WTC11 (cell line): ENCODE measurements at regions not wholly inside any gene's neighbourhood (a gene's known extent, or its start where the extent isn't known, plus 50 kb on each side); places are given as distances from the start of the nearest gene placed in this dataset.

ENCODE experiments used
- FOXP1 ChIP-seq: sonication (generic); formaldehyde crosslinking; IDR thresholded peaks from 2 replicates; pipeline ENCODE4 v1.8.0; 2022; ENCODE audit warnings: missing genetic modification reagents, mild to moderate bottlenecking, moderate library complexity, borderline replicate concordance
- SP1 ChIP-seq: sonication (generic); formaldehyde crosslinking; conservative IDR thresholded peaks from 2 replicates; pipeline ENCODE4 v1.8.1; 2022; ENCODE audit warnings: missing genetic modification reagents
- ZNF423 ChIP-seq: fragments of 250-450 bp; sonication (Bioruptor Pico); IDR thresholded peaks from 2 replicates; pipeline ENCODE4 v2.1.2; 2022; ENCODE audit warnings: mild to moderate bottlenecking, moderate library complexity
- TF ChIP-seq, protein P1 (sequence below): fragments of 200-600 bp; IDR thresholded peaks from 2 replicates; pipeline ENCODE4 v1.8.0; 2022; ENCODE audit warnings: antibody characterized with exemption
- TF ChIP-seq, protein P2 (sequence below): sonication (generic); formaldehyde crosslinking; IDR thresholded peaks from 2 replicates; pipeline ENCODE4 v1.8.0; 2023; ENCODE audit warnings: missing genetic modification reagents
- TF ChIP-seq, protein P3 (sequence below): sonication (generic); formaldehyde crosslinking; IDR thresholded peaks from 2 replicates; pipeline ENCODE4 v1.8.0; 2022; ENCODE audit warnings: mild to moderate bottlenecking, missing genetic modification reagents
- TF ChIP-seq, protein P4 (sequence below): sonication (generic); formaldehyde crosslinking; IDR thresholded peaks from 2 replicates; pipeline ENCODE4 v1.8.1; 2023; ENCODE audit warnings: mild to moderate bottlenecking, missing genetic modification reagents
- TF ChIP-seq, protein P5 (sequence below): sonication (generic); formaldehyde crosslinking; conservative IDR thresholded peaks from 2 replicates; pipeline ENCODE4 v1.8.1; 2022; ENCODE audit warnings: mild to moderate bottlenecking, missing genetic modification reagents

- TF ChIP-seq, protein P1, sequence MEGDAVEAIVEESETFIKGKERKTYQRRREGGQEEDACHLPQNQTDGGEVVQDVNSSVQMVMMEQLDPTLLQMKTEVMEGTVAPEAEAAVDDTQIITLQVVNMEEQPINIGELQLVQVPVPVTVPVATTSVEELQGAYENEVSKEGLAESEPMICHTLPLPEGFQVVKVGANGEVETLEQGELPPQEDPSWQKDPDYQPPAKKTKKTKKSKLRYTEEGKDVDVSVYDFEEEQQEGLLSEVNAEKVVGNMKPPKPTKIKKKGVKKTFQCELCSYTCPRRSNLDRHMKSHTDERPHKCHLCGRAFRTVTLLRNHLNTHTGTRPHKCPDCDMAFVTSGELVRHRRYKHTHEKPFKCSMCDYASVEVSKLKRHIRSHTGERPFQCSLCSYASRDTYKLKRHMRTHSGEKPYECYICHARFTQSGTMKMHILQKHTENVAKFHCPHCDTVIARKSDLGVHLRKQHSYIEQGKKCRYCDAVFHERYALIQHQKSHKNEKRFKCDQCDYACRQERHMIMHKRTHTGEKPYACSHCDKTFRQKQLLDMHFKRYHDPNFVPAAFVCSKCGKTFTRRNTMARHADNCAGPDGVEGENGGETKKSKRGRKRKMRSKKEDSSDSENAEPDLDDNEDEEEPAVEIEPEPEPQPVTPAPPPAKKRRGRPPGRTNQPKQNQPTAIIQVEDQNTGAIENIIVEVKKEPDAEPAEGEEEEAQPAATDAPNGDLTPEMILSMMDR = no peak
- TF ChIP-seq SP1 (CRISPR knock-in tag) = no peak
- TF ChIP-seq, protein P2, sequence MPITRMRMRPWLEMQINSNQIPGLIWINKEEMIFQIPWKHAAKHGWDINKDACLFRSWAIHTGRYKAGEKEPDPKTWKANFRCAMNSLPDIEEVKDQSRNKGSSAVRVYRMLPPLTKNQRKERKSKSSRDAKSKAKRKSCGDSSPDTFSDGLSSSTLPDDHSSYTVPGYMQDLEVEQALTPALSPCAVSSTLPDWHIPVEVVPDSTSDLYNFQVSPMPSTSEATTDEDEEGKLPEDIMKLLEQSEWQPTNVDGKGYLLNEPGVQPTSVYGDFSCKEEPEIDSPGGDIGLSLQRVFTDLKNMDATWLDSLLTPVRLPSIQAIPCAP (CRISPR knock-in tag) = no peak
- TF ChIP-seq, protein P3, sequence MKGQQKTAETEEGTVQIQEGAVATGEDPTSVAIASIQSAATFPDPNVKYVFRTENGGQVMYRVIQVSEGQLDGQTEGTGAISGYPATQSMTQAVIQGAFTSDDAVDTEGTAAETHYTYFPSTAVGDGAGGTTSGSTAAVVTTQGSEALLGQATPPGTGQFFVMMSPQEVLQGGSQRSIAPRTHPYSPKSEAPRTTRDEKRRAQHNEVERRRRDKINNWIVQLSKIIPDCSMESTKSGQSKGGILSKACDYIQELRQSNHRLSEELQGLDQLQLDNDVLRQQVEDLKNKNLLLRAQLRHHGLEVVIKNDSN (CRISPR knock-in tag) = no peak
- TF ChIP-seq, protein P4, sequence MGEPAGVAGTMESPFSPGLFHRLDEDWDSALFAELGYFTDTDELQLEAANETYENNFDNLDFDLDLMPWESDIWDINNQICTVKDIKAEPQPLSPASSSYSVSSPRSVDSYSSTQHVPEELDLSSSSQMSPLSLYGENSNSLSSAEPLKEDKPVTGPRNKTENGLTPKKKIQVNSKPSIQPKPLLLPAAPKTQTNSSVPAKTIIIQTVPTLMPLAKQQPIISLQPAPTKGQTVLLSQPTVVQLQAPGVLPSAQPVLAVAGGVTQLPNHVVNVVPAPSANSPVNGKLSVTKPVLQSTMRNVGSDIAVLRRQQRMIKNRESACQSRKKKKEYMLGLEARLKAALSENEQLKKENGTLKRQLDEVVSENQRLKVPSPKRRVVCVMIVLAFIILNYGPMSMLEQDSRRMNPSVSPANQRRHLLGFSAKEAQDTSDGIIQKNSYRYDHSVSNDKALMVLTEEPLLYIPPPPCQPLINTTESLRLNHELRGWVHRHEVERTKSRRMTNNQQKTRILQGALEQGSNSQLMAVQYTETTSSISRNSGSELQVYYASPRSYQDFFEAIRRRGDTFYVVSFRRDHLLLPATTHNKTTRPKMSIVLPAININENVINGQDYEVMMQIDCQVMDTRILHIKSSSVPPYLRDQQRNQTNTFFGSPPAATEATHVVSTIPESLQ (CRISPR knock-in tag) = no peak
- TF ChIP-seq FOXP1 (CRISPR knock-in tag) = no peak
- no peak for TF ChIP-seq ZNF423 (CRISPR knock-in tag)
- TF ChIP-seq, protein P5, sequence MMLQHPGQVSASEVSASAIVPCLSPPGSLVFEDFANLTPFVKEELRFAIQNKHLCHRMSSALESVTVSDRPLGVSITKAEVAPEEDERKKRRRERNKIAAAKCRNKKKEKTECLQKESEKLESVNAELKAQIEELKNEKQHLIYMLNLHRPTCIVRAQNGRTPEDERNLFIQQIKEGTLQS (CRISPR knock-in tag) = no peak
These were observed 541.9 kb upstream of the CADM1 start for GRCh38 chr11:116046127-116046526.
